ENCODE measurements at regions not wholly inside any gene's neighbourhood (a gene's known extent, or its start where the extent isn't known, plus 50 kb on each side); places are given as distances from the start of the nearest gene placed in this dataset.

DNA sequence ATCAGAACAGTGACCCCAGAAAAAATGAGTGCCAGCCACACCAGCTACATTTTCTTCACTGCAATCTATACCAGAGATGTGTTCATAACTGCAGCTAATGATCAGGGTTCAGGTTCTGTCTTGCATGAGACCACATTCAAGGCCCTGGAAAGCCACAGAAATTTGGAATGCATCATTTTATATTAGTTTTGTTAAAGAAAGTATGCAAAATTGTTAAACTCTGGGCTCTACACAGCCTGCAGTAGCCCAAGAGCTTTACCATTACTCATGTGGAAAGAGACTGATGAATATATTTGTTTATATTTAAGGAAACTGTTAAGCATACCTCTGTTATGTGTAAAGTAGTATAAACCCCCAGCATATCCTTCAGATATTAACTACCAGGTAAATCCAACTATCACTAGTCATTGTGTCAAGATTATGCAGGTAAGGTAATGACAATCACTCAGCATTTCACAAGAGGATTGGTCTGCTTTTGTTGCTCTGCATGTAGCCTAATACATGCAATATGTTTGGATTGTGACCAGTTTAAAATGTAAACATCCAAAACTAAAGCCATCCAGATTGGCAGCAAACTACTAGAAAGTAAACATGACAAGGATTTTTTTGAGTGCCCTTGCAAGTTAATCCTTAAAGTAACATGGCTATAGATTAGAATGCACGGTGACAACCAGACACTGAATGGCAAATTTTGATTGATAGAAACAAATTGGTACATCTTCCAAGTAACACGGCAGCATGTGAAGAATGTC lies 429.1 kb upstream of the ARGLU1 start:
- TF ChIP-seq CTCF (IDR thresholded peaks at IDR 0.05): no peak
- DNase-seq (peak in 2 of 4 donors; percentile 15 to 23), ATAC-seq (peak; percentile 40)
- Histone ChIP-seq H3K36me3 (no peaks in the 10 kb centered on the region), H3K4me3 (no peak overlapping the region), H3K9me3 (no peaks in the 10 kb centered on the region), H3K4me1 (no peaks in the 10 kb centered on the region), H3K27ac (no peak overlapping the region), H3K27me3 (no peaks in the 10 kb centered on the region)
- intact Hi-C loops (cut with DNase I): no loop called here

GRCh38 chr13:106990594-106990993 lies 422.7 kb upstream of the ARGLU1 start:
- Histone ChIP-seq H3K9me3 (no peaks in the 10 kb centered on the region), H3K27ac (no peak overlapping the region), H3K27me3 (no peaks in the 10 kb centered on the region), H3K36me3 (no peaks in the 10 kb centered on the region), H3K4me3 (no peak overlapping the region), H3K4me1 (no peaks in the 10 kb centered on the region)
- ATAC-seq: no peak
- no peak for TF ChIP-seq CTCF (IDR thresholded peaks at IDR 0.05)
- DNase-seq: no peak
- intact Hi-C loops (cut with DNase I): no loop called here

GRCh38 chr13:106989876-106990275 lies 421.9 kb upstream of the ARGLU1 start:
- intact Hi-C loops (cut with DNase I): no loop called here
- Histone ChIP-seq H3K4me3 (no peak overlapping the region), H3K27me3 (no peaks in the 10 kb centered on the region), H3K4me1 (no peaks in the 10 kb centered on the region), H3K9me3 (no peaks in the 10 kb centered on the region), H3K36me3 (no peaks in the 10 kb centered on the region), H3K27ac (no peak overlapping the region)
- TF ChIP-seq CTCF (IDR thresholded peaks at IDR 0.05): no peak
- DNase-seq: no peak
- ATAC-seq: no peak

DNA sequence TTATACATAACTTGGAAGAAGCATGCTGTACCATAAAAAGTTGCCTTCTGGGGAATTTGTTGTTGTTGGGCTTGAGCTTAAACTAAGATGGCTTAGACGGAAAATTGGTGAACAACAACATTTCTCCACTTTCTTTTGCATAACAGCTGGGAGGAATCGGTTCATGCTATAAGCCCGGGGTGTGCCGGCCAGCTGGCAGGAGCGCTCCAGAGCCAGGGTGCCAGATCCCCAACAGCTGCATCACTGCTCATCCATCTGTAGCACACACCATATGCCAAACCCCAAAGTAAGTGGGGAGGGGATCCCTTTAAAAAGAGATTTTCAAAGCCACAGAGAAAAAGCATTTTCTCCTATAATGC lies 419.5 kb upstream of the ARGLU1 start:
- Histone ChIP-seq H3K27me3 (no peaks in the 10 kb centered on the region), H3K36me3 (no peaks in the 10 kb centered on the region), H3K4me1 (no peaks in the 10 kb centered on the region), H3K9me3 (no peaks in the 10 kb centered on the region), H3K4me3 (no peak overlapping the region), H3K27ac (no peak overlapping the region)
- DNase-seq: peak in 2 of 4 donors; percentile 53 to 69
- no peak for ATAC-seq
- no peak for TF ChIP-seq CTCF (IDR thresholded peaks at IDR 0.05)
- intact Hi-C loops (cut with DNase I): no loop called here

DNA sequence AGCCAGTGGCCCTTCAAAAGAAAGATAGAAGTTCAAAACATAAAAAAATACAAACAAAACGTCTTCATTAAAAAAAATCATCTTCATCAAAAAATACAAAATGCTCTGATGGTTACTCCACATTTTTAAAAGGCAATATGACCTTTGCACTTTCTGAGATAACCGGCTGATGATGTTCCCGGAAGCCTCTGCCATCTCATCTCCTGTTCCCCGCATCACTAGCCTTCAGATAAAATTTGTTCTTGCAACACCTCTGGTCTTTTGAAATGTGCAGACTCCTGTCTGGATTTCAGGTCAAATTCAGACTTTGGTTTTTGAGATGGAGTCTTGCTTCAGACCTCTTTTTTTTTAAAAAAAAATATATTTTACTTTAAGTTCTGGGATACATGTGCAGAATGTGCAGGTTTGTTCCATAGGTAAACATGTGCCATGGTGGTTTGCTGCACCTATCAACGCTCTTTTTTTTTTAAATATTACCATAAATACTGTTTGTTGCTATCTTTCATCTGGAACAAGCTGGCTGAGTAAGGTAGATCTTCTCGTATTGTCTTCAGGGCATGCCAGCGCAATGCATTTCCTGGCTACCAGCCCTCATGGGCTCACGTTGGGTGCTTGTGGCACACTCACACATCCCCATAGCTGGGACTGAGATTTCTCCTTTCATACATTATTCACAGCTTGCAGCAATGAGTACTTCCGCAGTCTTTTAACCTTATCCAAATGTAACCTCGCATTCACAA lies 418.9 kb upstream of the ARGLU1 start:
- ATAC-seq (no peak), DNase-seq (no peak)
- intact Hi-C loops (cut with DNase I): no loop called here

More for the DNA sequence above, 418.9 kb upstream of the ARGLU1 start:
- no peaks in the 10 kb centered on the region for H3K27me3 ChIP-seq
- no peak for TF ChIP-seq CTCF (IDR thresholded peaks at IDR 0.05)
- H3K27ac ChIP-seq: no peak overlapping the region
- H3K4me1 ChIP-seq: no peaks in the 10 kb centered on the region
- H3K36me3 ChIP-seq: no peaks in the 10 kb centered on the region
- H3K9me3 ChIP-seq: no peaks in the 10 kb centered on the region
- H3K4me3 ChIP-seq: no peak overlapping the region

All from left lung (tissue), 4 donors.